ENCODE measurements at regions not wholly inside any gene's neighbourhood (a gene's known extent, or its start where the extent isn't known, plus 50 kb on each side); places are given as distances from the start of the nearest gene placed in this dataset.
A peak's percentile ranks its signal among the peaks of the same experiment; 100 is the strongest.

- Mint-ChIP-seq H3K36me3 (ENCODE audit: low read depth) (no peaks in the 10 kb centered on the region), H3K4me3 (no peak overlapping the region), H3K9me3 (no peaks in the 10 kb centered on the region), H3K27me3 (ENCODE audit: insufficient read depth) (peaks cover 1% of the 10 kb centered on the region; the same call in 1 of the 2 replicates), H3K4me1 (ENCODE audit: low read depth) (peaks cover 36% of the 10 kb centered on the region), H3K27ac (no peak overlapping the region)
- no peak for DNase-seq
- no peak for TF ChIP-seq CTCF (IDR thresholded peaks at IDR 0.05)
Measured at GRCh38 chr18:28522236-28522635, 345.3 kb upstream of the CDH2 start.

DNA sequence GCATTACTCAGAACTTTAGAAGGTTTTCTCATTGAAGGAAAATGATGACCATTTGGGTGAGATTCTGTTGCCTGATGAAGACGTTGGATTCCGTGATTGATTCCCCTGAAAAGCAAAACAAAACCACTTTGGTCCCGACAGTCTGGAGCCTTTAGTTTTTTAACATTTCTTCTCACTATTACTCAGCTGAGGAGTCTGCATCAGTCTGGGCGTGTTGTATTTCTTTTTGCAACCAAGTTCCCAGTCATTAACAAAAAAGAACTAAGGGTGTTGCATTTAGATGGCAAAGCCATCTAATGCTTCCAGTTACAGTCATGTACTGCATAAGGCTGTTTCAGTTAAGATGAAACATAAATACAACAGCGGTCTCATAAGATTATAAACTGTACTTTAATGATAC, 343.1 kb upstream of the CDH2 start:
- peak overlapping the region; percentile 44; the same call in 1 of the 2 replicates for H3K4me3 Mint-ChIP-seq
- DNase-seq, result no peak
- H3K9me3 Mint-ChIP-seq, result no peaks in the 10 kb centered on the region
- peaks cover 1% of the 10 kb centered on the region; the same call in 1 of the 2 replicates for H3K27me3 Mint-ChIP-seq (ENCODE audit: insufficient read depth)
- H3K27ac Mint-ChIP-seq, result peak overlapping the region; percentile 16; the same call in 1 of the 2 replicates
- TF ChIP-seq CTCF (IDR thresholded peaks at IDR 0.05), result no peak
- no peaks in the 10 kb centered on the region for H3K36me3 Mint-ChIP-seq (ENCODE audit: low read depth)
- H3K4me1 Mint-ChIP-seq (ENCODE audit: low read depth), result peaks cover 38% of the 10 kb centered on the region

- H3K36me3 Mint-ChIP-seq (ENCODE audit: low read depth), result no peaks in the 10 kb centered on the region
- peak overlapping the region; percentile 81 for H3K4me3 Mint-ChIP-seq
- H3K4me1 Mint-ChIP-seq (ENCODE audit: low read depth), result peaks cover 62% of the 10 kb centered on the region
- H3K9me3 Mint-ChIP-seq, result no peaks in the 10 kb centered on the region
- peak overlapping the region; percentile 17 for H3K27ac Mint-ChIP-seq
- H3K27me3 Mint-ChIP-seq (ENCODE audit: insufficient read depth), result peaks cover 1% of the 10 kb centered on the region; the same call in 1 of the 2 replicates
- no peak for TF ChIP-seq CTCF (IDR thresholded peaks at IDR 0.05)
- DNase-seq, result peak; percentile 7
Measured at GRCh38 chr18:28514699-28515098, 337.8 kb upstream of the CDH2 start.

GRCh38 chr18:28512357-28512756, 335.4 kb upstream of the CDH2 start:
- Mint-ChIP-seq H3K4me1 (ENCODE audit: low read depth) (peaks cover 62% of the 10 kb centered on the region), H3K27ac (peak overlapping the region; percentile 77), H3K4me3 (peak overlapping the region; percentile 81), H3K36me3 (ENCODE audit: low read depth) (no peaks in the 10 kb centered on the region), H3K9me3 (no peaks in the 10 kb centered on the region), H3K27me3 (ENCODE audit: insufficient read depth) (no peaks in the 10 kb centered on the region)
- no peak for TF ChIP-seq CTCF (IDR thresholded peaks at IDR 0.05)
- DNase-seq, result no peak

DNA sequence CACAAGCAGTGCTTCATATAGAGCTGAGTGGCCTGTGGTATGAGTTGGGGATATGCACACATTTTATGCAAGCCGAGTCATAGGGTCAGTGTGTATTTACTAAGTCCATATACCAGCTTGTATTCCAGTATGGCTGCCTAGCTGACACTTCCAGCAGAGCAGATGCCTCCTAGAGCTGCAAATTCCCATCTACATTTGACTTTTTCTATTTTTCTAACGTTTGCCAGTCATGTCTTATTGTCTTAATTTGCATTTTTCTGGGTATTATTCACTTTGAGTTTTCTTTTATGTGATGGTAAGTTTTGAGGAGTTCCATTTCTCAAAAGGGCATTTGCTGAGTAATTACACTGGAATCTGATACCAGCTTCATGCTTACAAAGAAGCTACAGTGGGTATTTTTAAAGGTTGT, 334.5 kb upstream of the CDH2 start:
- DNase-seq, result peak; percentile 68
- H3K36me3 Mint-ChIP-seq (ENCODE audit: low read depth), result no peaks in the 10 kb centered on the region
- no peaks in the 10 kb centered on the region for H3K9me3 Mint-ChIP-seq
- peaks cover 64% of the 10 kb centered on the region for H3K4me1 Mint-ChIP-seq (ENCODE audit: low read depth)
- no peak for TF ChIP-seq CTCF (IDR thresholded peaks at IDR 0.05)
- H3K4me3 Mint-ChIP-seq, result peak overlapping the region; percentile 81
- H3K27ac Mint-ChIP-seq, result peak overlapping the region; percentile 77
- no peaks in the 10 kb centered on the region for H3K27me3 Mint-ChIP-seq (ENCODE audit: insufficient read depth)

DNA sequence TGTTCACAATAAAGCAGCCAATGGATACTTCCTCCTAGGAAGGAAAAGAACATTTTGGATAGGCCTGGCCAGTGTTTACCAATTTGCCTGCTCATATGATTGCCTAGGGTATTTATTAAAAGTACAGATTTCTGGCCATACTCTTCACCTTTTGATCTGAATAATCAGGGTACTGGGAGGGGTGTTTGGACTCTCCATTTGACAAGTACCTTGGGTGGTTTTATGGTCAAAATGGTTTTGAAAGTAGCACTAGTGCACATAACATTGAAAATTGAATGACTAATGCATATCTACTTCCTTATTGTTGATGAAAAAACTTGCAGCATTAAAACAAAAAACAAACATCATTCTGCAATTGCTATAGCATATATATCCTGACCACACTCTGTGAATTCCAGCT, 333.3 kb upstream of the CDH2 start:
- TF ChIP-seq CTCF (IDR thresholded peaks at IDR 0.05), result no peak
- Mint-ChIP-seq H3K4me1 (ENCODE audit: low read depth) (peaks cover 75% of the 10 kb centered on the region), H3K4me3 (no peak overlapping the region; the same call in 1 of the 2 replicates), H3K36me3 (ENCODE audit: low read depth) (no peaks in the 10 kb centered on the region), H3K27me3 (ENCODE audit: insufficient read depth) (no peaks in the 10 kb centered on the region), H3K27ac (peak overlapping the region; percentile 77; the same call in 1 of the 2 replicates), H3K9me3 (no peaks in the 10 kb centered on the region)
- no peak for DNase-seq

Data from HFFc6 (cell line).